Left renal pelvis (tissue), 4 donors: ENCODE measurements at regions not wholly inside any gene's neighbourhood (a gene's known extent, or its start where the extent isn't known, plus 50 kb on each side); places are given as distances from the start of the nearest gene placed in this dataset.
"Not testable (repeated sequence)": the region's sequence is repeated elsewhere in the genome, so short reads cannot be mapped to it uniquely, and the experiment has no call there.

Source experiments
- DNase-seq, 4 donors: peaks; one replicate each; pipeline ENCODE4 v3.0.0-alpha.2; 2013; ENCODE audit warnings: low read depth in 4 of 4, low spot score in 3 of 4

DNA sequence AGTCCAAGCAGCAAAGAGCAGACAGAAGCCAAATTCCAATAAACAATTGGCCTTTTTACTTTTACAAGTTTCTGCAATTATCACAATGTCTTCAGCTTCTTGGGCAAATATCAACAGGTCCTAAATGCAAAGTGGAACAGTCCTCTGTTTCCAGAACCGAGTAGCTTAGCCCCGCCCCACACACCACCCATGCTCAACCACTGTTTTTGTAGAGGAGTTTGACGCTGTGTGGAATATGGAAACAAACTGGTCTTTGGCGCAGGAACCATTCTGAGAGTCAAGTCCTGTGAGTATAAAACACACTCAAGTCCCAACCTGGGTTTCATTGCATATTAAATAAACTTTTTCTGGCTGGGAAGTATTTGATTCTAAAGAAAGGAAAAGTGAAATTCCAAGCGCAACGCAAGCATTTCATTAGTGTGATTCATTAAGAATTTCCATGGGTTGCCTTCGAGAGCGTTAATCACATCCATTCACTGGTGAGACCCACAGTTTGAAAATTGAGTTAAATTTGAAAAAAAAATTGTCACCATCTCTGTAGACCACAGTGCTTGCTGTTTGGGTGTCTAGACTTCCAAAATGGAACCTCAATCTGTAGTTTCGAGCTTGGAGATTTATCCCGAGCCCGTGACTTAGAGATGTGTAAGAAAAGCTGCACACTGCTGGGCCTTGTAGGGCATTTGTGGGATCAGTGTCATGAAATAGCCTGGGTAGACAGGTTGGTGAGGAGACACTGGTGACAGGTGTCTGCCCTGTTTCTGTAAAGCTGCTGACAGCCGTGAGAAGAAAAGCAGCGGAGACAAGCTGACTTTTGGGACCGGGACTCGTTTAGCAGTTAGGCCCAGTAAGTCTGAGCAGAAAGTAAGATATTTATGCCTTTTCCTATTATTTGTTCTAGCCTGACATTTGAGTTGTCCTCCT, 96.1 kb downstream of the DAD1 start:
- DNase-seq, result no peak

DNA sequence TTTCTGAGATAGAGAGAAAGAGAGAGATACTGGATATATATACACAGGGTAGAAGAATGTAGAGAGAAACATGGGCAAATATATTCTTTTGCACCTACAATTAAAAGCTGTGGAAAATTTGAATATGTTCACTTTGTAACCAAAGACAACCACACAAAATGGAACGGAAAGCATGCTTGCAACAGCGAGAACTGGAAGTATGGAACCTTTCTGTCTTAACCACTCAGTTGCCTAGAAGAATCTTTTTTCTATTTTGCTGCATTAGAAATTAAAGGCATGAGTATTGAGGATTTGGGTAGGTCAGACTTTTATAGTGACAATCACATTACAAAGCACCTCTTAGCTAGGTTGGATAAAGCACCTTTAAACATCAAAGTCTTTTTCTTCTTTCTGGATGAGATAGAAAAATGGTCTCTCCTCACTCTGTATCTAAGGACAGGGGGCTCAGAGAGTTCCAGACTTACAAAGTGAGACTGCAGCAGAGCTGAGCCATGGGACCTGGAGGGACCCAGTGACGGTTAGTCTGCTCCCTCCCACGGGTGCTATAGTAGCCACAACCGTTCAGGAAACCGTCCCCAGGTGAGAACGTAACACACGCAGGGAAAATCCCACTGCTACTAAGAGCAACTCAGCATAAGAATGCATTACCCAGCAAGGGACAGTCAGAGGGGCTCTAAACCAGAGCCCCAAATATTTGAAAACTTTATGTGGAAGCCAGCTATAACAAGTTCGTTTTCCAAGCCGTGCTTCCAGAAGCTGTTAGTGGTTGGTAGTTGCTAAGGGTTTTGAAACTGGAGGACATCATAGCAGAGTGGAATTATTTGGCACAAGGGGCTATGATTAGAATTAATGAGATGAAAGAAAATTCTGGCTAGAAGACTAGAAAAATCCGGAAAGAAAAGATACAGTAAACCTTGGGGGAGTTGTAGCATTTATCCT, 97.1 kb downstream of the DAD1 start:
- DNase-seq, result no peak

DNA sequence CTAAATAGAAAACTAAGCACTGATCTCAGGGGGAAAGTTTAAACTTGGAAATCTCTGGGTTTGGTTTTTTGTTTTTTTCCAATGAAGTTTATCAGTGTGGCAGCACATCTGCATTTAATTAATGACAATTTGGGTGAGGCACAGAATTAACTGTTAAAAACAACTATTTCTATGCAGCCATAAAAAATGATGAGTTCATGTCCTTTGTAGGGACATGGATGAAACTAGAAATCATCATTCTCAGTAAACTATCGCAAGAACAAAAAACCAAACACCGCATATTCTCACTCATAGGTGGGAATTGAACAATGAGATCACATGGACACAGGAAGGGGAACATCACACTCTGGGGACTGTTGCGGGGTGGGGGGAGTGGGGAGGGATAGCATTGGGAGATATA, 98.0 kb downstream of the DAD1 start:
- DNase-seq, result not testable (repeated sequence)

DNA sequence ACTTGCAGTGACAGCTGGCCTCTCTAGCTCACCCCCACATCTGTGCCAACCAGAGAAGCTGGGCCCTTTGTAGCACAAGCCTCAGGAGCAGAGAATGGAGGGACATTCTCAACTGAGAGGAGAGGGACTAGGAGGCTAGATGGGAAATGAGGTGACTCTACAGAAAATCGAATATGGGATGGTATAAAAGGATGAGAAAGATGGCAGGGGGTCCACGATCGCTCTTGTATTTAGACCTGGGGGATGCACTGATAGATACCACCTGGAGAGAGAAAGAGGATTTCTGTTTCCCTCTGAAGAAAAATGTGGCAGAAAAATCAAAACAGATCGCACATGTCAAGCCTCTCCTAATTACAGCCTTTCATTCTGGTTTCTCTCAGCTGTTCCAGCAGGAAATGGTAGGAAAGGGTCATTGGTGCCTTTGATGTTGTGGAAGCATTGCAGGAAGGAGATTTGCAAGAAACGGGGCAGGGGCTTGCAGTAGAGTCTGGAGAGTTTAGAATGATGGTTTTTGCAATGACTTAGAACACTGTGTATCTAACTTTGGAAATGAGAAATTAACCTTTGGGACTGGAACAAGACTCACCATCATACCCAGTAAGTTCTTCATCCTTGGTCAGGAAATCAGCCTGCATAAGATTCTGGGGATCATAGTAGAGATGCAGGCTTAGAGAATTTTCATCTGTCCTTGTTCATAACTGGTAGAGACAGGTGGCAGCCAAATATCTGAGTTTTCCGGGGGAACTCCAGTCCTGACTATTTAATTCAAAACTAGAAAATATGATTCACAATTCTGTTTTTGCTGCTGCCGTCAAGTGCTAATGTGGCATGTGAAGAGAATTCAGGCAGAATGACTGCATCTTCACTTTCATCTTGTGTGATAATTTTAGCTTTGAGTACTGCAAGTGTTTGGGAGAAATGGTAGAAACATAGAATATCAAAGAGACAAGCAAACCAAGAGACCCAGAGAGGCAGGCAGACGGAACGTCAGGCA, 98.8 kb downstream of the DAD1 start:
- no peak for DNase-seq

DNA sequence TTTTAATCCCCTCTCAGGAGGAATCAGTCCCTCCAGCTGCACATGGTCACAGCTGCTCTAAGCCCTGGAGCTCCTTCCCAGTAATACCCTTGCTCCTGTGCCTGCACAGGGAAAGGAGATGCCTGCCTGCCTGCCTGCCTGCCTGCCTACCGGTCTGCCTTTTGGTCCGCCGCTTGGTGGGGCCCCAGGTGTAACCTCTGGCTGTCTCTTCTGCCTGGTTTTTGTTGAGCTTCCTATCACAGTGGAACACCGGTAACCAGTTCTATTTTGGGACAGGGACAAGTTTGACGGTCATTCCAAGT, 99.8 kb downstream of the DAD1 start:
- DNase-seq, result no peak

DNA sequence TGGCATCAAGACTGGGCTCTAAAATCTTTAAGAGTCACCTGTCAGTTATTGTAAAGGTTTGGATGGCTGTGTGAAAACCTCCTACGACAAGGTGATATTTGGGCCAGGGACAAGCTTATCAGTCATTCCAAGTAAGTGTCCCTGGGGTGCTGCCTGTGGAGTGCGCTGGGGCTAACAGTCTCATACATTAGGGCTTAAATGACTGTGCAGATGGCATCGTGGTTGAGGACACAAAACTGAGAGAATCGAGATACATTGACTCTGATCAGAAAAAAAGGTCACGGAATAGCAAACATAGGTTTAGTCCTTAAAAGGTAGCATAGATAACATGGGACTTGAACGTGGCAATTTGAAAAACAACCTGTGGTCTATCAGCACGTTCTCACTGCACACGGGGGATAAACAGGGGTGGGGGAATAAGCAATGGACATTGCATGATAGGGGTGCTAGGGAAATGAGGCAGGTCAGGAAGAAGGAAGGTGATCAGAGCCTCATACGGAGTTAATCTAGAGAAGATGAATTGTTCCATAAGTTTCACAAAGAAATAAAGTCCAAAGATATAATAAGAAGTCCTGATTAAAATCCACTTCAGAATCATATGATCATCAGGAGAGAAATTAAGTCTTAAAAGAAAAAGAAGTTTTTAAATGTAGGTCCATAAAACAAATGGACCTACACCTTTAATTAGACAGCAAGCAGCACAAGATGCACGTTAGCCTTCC, 100.3 kb downstream of the DAD1 start:
- DNase-seq, result no peak

DNA sequence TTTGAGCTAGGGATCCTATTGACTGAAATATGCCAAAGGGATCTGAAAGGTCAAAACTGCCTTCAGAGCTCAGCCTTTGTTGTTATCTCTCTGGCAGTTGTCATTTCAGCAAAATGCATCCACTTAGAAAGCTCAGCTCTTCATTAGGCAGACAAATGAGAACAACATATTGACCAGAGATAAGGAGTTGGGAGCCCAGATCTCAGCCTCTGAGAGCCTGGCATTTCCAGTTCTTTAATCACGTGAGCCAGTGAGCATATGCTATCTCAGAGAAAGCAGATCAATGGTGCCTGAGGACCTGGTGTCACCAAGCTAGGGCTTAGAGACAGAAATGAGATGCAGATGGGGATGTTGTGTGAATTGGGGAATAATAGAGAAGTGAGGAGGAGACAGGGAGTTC, 101.1 kb downstream of the DAD1 start:
- DNase-seq, result no peak

DNA sequence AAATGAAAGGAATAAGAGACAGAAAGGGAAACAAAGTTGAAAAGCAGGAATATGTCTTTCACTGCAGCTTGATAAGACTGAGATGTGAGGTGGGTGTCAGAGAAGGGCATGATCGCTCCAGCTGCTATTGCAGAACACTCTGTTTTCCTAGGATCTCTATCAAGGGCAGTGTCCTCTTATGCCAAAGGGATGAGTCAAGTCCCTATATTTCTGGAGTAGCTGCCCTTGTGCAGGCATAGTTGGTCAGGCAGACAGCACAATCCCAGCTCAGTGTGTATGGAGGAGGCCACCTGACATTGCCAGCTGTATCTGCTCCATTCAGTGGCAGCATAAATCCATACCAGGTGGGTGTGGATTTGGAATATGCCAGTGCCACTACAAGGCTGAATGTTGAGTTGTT, 101.6 kb downstream of the DAD1 start:
- no peak for DNase-seq

DNA sequence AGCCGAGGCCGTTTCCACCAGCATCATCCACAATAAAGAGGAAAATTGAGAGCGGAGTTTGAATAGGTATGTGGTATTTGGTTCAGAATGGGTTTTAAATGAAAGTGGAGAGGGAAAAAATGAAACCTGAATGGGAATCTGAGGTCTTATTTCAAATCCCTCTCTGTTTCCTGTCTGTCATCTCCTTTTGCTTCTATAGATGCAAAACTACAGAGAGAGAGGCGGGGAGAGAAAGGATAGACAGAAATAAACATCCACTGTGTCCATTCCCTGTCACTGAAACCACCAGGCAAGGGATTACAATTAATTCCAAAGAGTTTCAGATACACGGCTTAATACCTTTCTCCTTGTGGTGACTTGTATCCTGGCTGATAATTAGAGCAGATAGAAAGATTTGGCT, 102.3 kb downstream of the DAD1 start:
- DNase-seq, result no peak

DNA sequence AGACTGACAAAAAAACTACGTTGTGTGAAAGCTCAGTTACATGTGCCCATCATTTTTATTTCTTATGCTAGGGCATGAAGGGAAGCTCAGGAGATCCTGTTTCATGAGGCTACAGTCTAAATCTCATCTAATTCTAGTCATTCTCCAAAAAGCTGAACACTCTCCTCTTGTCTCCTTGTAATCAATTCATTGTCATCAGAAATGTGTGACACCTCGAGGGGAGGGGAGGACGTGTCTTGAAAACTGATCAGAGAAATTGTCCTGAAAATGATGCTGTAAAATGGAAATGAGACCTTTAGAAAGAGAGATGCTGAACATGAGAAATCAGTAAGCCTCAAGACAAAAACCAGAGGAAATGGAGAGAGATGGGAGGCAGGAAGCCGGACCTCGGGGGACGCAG, 103.4 kb downstream of the DAD1 start:
- DNase-seq, result no peak

DNA sequence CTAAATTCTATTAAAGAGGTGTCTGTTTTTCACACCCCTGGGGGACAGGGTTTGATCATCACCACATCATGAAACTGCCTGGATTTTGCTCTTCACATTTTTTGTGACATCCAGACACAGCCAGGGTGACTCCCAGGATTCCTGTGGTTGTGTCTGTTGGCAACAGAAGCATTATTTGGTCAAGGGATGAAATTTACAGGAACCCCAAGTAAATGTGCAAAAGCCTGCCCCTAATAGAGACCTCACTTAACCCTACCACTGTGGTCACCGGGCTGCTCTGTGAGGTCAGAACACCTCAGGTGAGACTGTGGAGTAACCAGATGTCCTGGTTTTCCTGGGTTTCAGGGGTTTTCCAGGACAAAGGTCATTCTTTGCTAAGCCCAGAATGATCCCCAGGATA, 103.8 kb downstream of the DAD1 start:
- no peak for DNase-seq

DNA sequence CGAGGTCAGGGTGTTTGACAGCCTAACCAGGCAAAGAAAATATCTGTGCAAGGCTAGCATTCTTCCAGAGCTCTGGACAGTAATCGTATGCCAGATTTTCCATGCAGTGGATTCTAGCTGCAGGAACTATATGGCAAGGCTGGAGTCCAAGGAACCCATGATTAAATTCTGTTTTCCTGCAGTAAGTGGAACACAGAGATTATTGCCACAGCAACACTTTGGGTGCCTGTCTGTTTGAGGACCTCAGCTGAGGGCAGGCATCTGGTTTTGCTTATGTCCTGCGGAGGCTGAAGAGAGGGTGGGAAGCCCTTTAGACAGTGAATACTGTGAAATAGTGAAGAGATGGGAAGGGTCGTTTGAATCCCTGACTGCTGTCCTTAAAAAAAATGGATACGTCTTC, 104.4 kb downstream of the DAD1 start:
- DNase-seq, result no peak

DNA sequence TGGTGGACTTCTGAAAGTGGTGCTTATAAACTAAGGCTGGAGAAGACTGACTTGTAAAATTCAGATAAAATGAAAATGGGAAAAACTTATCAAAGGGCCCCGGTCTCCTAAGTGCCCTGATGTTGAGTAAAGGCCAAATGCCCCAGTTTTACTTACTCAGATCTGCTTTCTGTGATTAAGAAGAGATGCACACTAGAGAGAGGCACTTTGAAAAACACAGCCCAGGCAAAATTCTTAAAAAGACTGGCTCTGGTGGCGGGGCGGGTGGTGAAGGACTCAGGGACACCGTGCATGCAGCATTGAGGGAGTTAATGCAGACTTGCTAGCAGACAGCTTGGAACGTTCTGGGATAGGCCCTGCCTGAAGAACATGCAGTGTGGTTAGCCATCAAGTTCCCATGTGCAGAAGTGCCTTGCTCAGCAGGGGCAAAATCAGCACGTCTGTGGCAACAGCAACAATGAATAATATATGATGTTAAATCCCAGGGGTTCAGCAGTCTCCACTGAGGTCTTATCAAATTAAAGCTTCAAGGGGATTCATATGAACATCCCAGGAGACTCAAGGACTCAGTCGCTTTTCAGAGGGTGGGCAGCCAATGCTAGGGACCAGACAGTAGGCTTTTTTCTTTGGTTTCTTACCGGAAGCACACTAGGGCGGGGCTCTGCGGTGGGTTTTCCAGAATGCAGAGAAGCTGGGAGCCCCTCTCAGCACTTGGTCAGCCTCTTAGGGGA, 105.0 kb downstream of the DAD1 start:
- DNase-seq, result no peak

DNA sequence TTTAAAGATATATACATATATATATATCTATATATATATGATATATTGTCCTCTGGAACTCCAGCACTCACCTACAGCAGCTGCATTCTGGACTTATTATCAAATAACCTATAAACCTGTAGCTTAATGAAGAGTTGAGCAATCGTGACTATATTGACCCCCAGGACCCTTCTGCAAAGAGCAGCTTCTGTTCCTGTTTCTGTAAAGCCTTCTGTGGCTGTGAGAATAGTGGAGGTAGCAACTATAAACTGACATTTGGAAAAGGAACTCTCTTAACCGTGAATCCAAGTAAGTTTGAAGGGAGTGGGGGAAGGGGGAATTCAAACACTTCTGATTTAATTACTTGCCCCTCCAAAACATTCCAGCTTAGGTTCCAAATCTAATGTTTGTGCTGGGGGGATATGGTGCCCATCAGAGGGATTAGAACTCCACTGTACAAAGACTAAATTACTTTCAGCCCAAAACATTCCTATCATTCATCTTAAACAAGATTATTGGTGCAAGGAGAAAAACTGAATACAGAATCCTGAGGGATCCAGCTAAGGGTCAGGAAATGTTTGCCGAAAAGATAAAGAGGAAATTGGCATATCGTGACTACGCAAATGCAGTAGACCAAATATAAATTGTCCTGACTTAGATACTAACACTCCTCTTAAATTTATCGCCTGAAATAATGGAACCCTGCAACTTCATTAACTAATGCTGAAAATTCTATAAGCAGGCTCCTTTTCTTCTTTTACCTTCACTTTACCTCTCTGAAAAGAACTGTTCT, 106.1 kb downstream of the DAD1 start:
- DNase-seq, result no peak

DNA sequence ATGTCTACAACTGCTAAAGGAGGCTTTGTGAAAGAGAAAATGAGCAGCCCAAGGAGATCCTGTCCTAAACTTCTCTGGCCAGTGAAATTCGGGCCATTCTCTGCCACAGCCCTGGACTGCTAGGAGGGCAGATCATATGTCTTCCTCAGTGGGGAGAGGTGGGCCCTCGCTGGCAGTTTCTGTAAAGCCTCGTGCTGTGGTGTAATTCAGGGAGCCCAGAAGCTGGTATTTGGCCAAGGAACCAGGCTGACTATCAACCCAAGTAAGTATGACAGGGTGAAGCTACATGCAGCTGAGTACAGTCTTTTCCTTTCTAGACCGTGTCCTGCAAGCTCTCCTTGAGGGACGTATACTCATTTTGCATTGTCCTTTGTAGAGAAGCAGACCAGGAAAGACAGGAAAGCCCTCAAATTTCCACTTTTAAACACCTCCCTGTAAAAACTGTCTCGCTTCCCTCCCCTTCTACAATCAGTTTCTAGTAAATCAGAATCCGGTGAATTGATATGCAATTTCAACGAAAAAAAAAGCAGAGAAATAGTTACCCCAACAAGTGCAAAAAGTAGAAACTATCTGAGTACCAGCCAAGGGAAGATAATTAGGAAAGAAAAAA, 106.8 kb downstream of the DAD1 start:
- DNase-seq, result no peak

DNA sequence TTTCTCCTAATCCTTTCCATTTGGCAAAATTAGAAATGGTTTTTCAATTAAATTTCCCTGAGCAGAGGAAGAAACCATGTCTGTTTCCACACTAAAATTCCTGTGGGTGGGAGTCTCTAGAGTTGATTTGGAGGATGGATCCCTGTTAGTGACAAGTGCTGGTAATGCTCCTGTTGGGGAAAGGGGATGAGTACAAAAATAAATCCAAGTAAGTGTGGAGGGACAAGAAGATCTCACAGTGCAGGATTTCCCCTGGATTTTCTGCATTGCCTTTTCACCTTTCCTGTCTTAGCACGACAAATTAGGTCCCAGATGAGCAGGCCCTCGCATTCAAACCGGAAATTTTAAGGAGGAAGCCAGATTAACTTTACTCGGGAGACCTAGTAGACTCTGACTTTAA, 107.5 kb downstream of the DAD1 start:
- DNase-seq, result no peak

DNA sequence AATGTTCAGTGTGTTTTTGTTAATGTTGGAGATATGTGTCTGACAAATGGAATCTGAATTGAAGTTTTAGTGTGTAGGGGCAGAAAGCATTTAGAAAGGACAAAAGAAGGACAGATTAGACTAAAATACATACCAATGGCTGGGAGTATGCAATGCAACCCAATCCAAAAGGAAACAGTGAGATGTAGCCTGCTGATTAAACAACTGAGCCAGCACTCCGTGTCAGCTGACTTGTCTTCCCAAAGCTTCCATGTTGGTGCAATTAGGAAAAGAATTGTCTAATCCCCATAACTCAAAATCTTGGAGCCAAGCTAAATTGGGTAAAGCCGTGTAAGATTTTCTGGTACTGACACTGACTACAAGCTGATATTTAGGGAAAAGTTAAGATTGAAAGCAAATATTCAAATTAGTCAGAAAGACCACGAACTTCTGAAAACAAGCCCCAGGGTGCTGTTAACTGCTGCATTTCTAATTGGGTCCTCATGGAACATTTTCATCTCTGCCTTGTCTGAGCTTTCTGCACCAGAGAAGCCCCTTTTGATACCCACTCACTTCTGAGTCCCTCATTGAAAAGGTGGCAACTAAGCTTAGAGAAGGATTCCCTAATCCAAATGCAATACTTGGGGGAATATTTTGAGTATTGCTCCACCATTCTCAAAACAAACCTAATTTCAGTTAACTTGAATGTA, 109.1 kb downstream of the DAD1 start:
- DNase-seq, result no peak

DNA sequence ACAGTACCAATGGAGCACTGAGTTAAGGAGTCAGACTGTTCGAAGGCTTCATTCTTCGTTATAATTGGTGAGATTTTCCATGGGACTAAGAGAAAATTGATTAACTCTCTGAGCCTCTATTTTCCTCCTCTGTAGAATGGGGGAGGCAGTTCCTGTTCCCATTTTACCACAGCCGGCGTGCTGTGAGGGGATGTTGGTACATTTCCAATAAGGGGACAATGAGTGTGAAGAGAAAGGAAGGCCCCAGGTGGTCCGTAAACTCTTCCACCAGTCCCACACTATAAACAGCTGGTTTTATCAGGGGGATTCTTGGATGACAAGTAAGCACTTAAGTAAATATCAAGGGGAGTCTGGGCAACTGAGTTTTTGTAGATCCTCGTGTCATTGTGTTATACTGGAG, 109.9 kb downstream of the DAD1 start:
- DNase-seq, result no peak
